ENCODE measurements at regions not wholly inside any gene's neighbourhood (a gene's known extent, or its start where the extent isn't known, plus 50 kb on each side); places are given as distances from the start of the nearest gene placed in this dataset.

Small RNAs in the stretch of these regions (small RNA-seq; reads per million reads assigned to genes)
- gene RNA5SP142: 0 reads per million in 2 donors
